ENCODE measurements at regions not wholly inside any gene's neighbourhood (a gene's known extent, or its start where the extent isn't known, plus 50 kb on each side); places are given as distances from the start of the nearest gene placed in this dataset.

DNA sequence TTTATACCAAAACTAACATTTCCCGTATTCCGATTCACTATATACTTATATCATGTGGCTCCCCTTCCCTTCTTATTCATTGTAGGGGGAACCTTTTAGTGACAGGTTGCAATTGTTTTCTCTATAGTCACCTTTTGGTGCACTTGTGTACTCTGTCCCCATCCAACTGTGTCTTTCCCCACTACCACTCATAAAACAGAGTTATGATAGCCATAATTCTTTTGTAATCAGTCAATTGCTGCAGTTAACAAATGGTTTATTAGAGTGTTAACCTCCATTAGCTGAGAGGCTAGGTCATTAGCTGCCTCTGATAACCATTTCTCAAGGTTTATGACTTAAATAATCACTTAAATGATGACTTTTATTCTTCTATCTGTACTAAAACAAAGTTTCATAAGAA, 338.1 kb upstream of the SEL1L start:
- H3K27ac ChIP-seq (ENCODE audit: low read length): peak overlapping the region; percentile 37
- H3K27me3 ChIP-seq (ENCODE audit: control insufficient read depth, insufficient read depth, low read length): no peaks in the 10 kb centered on the region
- no peaks in the 10 kb centered on the region for H3K36me3 ChIP-seq (ENCODE audit: control insufficient read depth, insufficient read depth, low read length)
- DNase-seq: peak; percentile 58 to 83
- H3K4me1 ChIP-seq (ENCODE audit: control insufficient read depth, insufficient read depth, low read length): peaks cover 16% of the 10 kb centered on the region
- peaks cover 5% of the 10 kb centered on the region for H3K9me3 ChIP-seq (ENCODE audit: control insufficient read depth, low read depth, low read length)
- 23% methylated on average over 2 of the region's 2 CpGs for WGBS (ENCODE audit: insufficient coverage, low lambda C conversion rate)
- no peak overlapping the region for H3K4me3 ChIP-seq (ENCODE audit: low read length)

DNA sequence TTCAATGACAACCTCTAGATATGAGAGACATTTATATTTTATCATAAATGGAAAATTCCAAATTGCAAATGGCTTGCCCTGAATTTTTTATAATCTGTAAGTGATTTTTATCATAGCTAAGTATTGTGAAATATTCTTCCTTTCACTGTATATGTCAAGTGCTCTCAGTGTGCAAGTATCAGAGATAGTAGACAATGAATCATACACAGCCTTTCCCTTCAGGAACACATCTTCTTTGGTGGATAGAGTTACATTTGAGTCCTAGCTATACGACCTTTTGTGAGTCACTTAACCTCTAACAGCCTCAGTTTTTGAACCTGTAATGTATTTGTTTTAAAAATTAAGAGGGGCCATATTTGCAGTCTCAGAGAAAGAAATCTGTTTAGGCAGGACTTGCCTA, 350.7 kb upstream of the SEL1L start:
- Histone ChIP-seq H3K36me3 (ENCODE audit: control insufficient read depth, insufficient read depth, low read length) (no peaks in the 10 kb centered on the region), H3K9me3 (ENCODE audit: control insufficient read depth, low read depth, low read length) (no peaks in the 10 kb centered on the region), H3K4me1 (ENCODE audit: control insufficient read depth, insufficient read depth, low read length) (peaks cover 3% of the 10 kb centered on the region), H3K4me3 (ENCODE audit: low read length) (no peak overlapping the region), H3K27me3 (ENCODE audit: control insufficient read depth, insufficient read depth, low read length) (no peaks in the 10 kb centered on the region), H3K27ac (ENCODE audit: low read length) (no peak overlapping the region)
- peak in 1 of 2 donors; percentile 40 for DNase-seq
- 20% methylated on average over 1 of the region's 1 CpG for WGBS (ENCODE audit: insufficient coverage, low lambda C conversion rate)

DNA sequence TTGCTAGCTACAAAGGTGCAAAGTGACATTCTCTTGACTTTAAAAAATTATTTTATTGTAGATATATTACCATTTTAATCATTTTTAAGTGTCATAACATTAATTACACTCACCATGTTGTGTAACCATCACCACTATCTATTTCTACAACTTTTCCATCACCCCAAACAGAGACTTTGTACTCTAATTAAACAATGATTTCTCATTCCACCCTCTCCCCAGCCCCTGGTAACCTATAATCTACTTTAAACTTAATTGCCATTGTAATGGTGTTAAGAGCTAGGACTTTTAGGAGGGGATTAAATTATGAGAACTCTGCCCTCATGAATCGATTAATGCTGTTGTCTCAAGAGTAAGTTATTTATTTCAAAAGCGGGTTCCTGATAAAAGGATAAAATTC, 352.9 kb upstream of the SEL1L start:
- Histone ChIP-seq H3K27ac (ENCODE audit: low read length) (no peak overlapping the region), H3K27me3 (ENCODE audit: control insufficient read depth, insufficient read depth, low read length) (no peaks in the 10 kb centered on the region), H3K4me1 (ENCODE audit: control insufficient read depth, insufficient read depth, low read length) (peaks cover 3% of the 10 kb centered on the region), H3K9me3 (ENCODE audit: control insufficient read depth, low read depth, low read length) (no peaks in the 10 kb centered on the region), H3K36me3 (ENCODE audit: control insufficient read depth, insufficient read depth, low read length) (no peaks in the 10 kb centered on the region), H3K4me3 (ENCODE audit: low read length) (no peak overlapping the region)
- 7% methylated on average over 2 of the region's 2 CpGs for WGBS (ENCODE audit: insufficient coverage, low lambda C conversion rate)
- DNase-seq: peak in 1 of 2 donors; percentile 46

DNA sequence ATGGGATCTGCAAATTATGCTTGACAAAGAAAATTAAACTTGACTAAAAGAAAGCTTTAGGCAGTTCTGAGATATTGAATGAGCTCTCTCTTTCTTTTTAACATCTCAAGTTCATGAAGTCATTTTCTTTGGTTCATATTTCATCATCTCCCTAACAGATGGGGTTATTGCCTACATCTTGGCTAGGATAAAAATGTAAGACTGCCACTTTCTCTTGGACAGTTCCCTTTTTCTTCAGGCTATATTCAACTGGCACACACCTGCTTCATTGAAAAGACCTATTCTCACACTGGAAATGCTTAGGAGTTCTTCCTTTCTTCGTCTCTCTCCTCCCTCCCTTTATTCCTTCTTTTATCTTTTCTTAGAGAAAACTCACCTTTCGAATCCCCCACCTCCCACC, 355.9 kb upstream of the SEL1L start:
- WGBS (ENCODE audit: insufficient coverage, low lambda C conversion rate): 83% methylated on average over 2 of the region's 2 CpGs
- Histone ChIP-seq H3K36me3 (ENCODE audit: control insufficient read depth, insufficient read depth, low read length) (no peaks in the 10 kb centered on the region), H3K27me3 (ENCODE audit: control insufficient read depth, insufficient read depth, low read length) (no peaks in the 10 kb centered on the region), H3K27ac (ENCODE audit: low read length) (no peak overlapping the region), H3K4me3 (ENCODE audit: low read length) (no peak overlapping the region), H3K4me1 (ENCODE audit: control insufficient read depth, insufficient read depth, low read length) (peaks cover 3% of the 10 kb centered on the region), H3K9me3 (ENCODE audit: control insufficient read depth, low read depth, low read length) (no peaks in the 10 kb centered on the region)
- no peak for DNase-seq

DNA sequence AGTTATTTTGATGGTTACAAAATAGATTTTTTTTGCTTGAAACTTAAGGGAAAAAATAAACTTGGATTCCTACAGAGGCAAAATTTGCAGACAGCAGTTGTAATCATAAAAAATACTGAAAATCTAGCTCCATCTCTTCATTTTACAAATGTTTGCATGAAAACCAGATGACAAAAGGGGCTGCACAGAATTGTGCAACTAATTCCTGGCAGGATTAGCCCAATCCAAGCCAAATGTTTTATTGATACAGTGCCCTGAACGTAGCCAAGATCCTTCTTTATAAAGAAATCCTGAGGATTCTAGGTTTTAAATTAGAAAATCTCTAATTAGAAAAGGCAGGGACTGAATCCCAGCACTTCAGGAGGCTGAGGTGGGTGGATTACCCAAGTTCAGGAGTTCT, 356.4 kb upstream of the SEL1L start:
- 60% methylated on average over 1 of the region's 1 CpG for WGBS (ENCODE audit: insufficient coverage, low lambda C conversion rate)
- Histone ChIP-seq H3K4me1 (ENCODE audit: control insufficient read depth, insufficient read depth, low read length) (peaks cover under 1% of the 10 kb centered on the region), H3K4me3 (ENCODE audit: low read length) (no peak overlapping the region), H3K36me3 (ENCODE audit: control insufficient read depth, insufficient read depth, low read length) (no peaks in the 10 kb centered on the region), H3K9me3 (ENCODE audit: control insufficient read depth, low read depth, low read length) (no peaks in the 10 kb centered on the region), H3K27me3 (ENCODE audit: control insufficient read depth, insufficient read depth, low read length) (no peaks in the 10 kb centered on the region), H3K27ac (ENCODE audit: low read length) (no peak overlapping the region)
- no peak for DNase-seq

DNA sequence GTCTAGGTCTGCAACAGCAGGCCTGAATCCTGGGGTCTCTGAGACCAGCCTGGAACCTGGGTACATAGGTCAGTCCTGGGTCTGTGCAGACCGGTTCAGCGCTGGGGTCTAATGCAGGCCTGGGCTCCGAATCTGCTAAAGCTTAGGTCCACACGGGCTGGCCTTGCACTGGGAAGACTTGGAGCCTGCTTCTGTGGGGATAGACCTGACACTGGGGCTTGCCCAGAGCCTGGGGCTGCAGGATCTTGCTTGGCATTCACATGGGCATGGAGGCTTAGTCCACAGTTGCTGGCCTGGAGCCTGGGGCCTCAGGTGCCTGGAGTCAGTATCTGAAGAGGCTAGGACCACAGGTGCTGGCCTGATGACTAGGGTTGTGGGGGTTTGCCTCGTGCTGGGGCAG, 369.8 kb upstream of the SEL1L start:
- Histone ChIP-seq H3K4me1 (ENCODE audit: control insufficient read depth, insufficient read depth, low read length) (no peaks in the 10 kb centered on the region), H3K27me3 (ENCODE audit: control insufficient read depth, insufficient read depth, low read length) (no peaks in the 10 kb centered on the region), H3K27ac (ENCODE audit: low read length) (no peak overlapping the region), H3K4me3 (ENCODE audit: low read length) (no peak overlapping the region), H3K36me3 (ENCODE audit: control insufficient read depth, insufficient read depth, low read length) (no peaks in the 10 kb centered on the region), H3K9me3 (ENCODE audit: control insufficient read depth, low read depth, low read length) (no peaks in the 10 kb centered on the region)
- no CpG with 5 or more reads among the region's 5 CpGs for WGBS (ENCODE audit: insufficient coverage, low lambda C conversion rate)
- no peak for DNase-seq

DNA sequence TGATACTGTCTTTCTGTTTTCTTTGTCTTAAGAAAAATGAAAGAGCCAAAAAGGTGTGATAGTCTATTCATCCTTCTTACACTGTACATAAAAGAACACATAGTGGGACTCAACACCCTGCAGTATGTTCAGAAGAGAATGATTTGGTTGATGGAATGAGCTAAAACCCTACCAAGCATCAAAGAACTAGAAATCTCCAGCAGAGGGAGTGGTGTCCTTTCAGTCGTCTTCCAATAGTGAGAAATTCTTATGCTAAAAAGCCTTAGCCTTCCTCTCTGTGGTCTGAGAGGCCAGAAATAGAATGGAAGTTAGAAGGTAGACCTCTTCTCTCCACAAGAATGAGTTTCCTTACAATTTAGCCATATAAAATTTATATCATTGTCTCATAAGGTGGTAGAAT, 393.4 kb upstream of the SEL1L start:
- H3K9me3 ChIP-seq (ENCODE audit: control insufficient read depth, low read depth, low read length): no peaks in the 10 kb centered on the region
- no peaks in the 10 kb centered on the region for H3K4me1 ChIP-seq (ENCODE audit: control insufficient read depth, insufficient read depth, low read length)
- H3K4me3 ChIP-seq (ENCODE audit: low read length): no peak overlapping the region
- peak in 1 of 2 donors; percentile 11 for DNase-seq
- H3K36me3 ChIP-seq (ENCODE audit: control insufficient read depth, insufficient read depth, low read length): no peaks in the 10 kb centered on the region
- no peak overlapping the region for H3K27ac ChIP-seq (ENCODE audit: low read length)
- H3K27me3 ChIP-seq (ENCODE audit: control insufficient read depth, insufficient read depth, low read length): no peaks in the 10 kb centered on the region
- whole genome bisulfite sequencing (ENCODE audit: insufficient coverage, low lambda C conversion rate): no CpG with 5 or more reads among the region's 1 CpG

DNA sequence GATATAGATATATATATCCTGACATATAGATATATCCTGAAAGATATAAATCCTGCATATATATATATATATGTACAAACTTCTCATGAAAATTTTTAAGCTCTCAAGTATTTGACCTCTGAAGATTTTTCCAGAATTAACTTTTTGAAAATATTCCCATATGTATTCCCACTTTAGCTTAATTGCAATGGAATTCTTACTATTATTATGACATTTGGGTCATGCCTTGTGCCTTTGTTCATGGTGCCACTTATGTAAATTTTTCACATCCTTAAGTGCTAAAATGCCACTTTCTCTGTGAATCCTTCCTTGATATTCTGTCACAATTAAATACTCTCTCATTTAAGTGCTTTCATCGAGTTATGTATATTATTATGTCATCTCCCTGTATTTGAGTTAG, 398.2 kb upstream of the SEL1L start:
- no peak overlapping the region for H3K27ac ChIP-seq (ENCODE audit: low read length)
- no peak for DNase-seq
- H3K4me3 ChIP-seq (ENCODE audit: low read length): no peak overlapping the region
- H3K4me1 ChIP-seq (ENCODE audit: control insufficient read depth, insufficient read depth, low read length): no peaks in the 10 kb centered on the region
- no peaks in the 10 kb centered on the region for H3K27me3 ChIP-seq (ENCODE audit: control insufficient read depth, insufficient read depth, low read length)
- H3K9me3 ChIP-seq (ENCODE audit: control insufficient read depth, low read depth, low read length): no peaks in the 10 kb centered on the region
- no peaks in the 10 kb centered on the region for H3K36me3 ChIP-seq (ENCODE audit: control insufficient read depth, insufficient read depth, low read length)
- WGBS (ENCODE audit: insufficient coverage, low lambda C conversion rate): 80% methylated on average over 1 of the region's 1 CpG

DNA sequence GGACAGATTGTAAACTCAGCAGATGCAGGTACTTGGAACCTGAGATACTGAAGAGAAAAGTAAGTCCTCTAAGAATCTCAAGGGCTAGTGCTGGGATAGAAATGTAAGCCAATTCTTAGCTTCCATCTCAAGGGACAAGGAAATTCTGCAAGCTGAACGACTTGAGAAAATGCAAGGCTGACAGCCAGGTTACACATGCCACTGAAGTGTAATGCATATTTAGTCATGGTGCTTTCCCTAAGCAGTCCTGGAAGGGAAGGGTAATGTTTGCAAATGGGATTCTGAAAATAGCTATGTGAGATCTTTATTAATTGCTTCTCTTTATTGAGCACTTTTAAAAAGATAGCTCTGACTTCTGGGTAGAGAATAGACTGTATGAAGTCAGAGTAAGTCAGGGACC, 402.7 kb upstream of the SEL1L start:
- Histone ChIP-seq H3K9me3 (ENCODE audit: control insufficient read depth, low read depth, low read length) (no peaks in the 10 kb centered on the region), H3K27ac (ENCODE audit: low read length) (no peak overlapping the region), H3K36me3 (ENCODE audit: control insufficient read depth, insufficient read depth, low read length) (no peaks in the 10 kb centered on the region), H3K4me1 (ENCODE audit: control insufficient read depth, insufficient read depth, low read length) (no peaks in the 10 kb centered on the region), H3K27me3 (ENCODE audit: control insufficient read depth, insufficient read depth, low read length) (no peaks in the 10 kb centered on the region), H3K4me3 (ENCODE audit: low read length) (no peak overlapping the region)
- DNase-seq: no peak
- no CpG with 5 or more reads among the region's 1 CpG for WGBS (ENCODE audit: insufficient coverage, low lambda C conversion rate)

DNA sequence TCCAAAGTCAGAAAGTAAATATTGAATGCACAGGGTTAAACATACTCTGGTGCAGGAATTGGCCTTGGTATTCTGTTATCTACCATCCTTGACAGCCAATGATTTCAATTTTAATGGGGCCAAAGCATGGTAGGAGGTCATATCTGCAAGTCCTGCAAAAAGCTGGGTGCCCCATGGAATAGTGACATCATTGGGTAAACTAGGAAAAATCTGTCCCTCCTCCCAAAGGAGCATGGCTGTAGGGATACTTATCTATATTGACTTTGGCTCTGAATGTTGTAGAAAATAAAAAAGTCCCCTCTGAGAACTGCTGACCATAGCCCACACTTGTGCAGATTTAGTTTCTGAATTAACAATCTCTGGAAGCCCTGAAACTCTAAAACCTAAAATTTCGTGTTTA, 403.2 kb upstream of the SEL1L start:
- WGBS (ENCODE audit: insufficient coverage, low lambda C conversion rate): 83% methylated on average over 1 of the region's 1 CpG
- no peak overlapping the region for H3K4me3 ChIP-seq (ENCODE audit: low read length)
- H3K27ac ChIP-seq (ENCODE audit: low read length): no peak overlapping the region
- H3K4me1 ChIP-seq (ENCODE audit: control insufficient read depth, insufficient read depth, low read length): no peaks in the 10 kb centered on the region
- no peaks in the 10 kb centered on the region for H3K9me3 ChIP-seq (ENCODE audit: control insufficient read depth, low read depth, low read length)
- no peak for DNase-seq
- H3K36me3 ChIP-seq (ENCODE audit: control insufficient read depth, insufficient read depth, low read length): no peaks in the 10 kb centered on the region
- no peaks in the 10 kb centered on the region for H3K27me3 ChIP-seq (ENCODE audit: control insufficient read depth, insufficient read depth, low read length)

DNA sequence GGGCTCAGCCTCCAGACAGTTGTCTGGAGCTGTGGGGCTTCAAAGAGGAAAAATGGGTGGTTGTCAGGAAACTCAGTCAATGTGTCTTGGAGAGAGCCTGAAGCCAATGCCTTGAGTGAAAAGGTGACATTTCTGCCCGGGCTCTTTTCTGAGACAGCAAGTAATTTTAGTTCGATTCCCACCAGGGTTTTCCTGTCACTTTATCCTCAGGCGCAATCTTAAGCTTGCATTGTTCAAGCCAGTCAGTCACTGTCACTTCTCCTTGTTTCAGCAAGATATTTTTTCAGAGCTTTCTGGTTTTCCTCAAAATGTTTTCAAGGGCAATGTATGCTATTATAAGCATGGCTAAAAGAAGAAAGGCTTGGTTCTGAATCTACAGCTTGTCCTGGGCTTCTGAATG, 404.7 kb upstream of the SEL1L start:
- Histone ChIP-seq H3K27me3 (ENCODE audit: control insufficient read depth, insufficient read depth, low read length) (no peaks in the 10 kb centered on the region), H3K36me3 (ENCODE audit: control insufficient read depth, insufficient read depth, low read length) (no peaks in the 10 kb centered on the region), H3K27ac (ENCODE audit: low read length) (no peak overlapping the region), H3K4me1 (ENCODE audit: control insufficient read depth, insufficient read depth, low read length) (no peaks in the 10 kb centered on the region), H3K4me3 (ENCODE audit: low read length) (no peak overlapping the region), H3K9me3 (ENCODE audit: control insufficient read depth, low read depth, low read length) (no peaks in the 10 kb centered on the region)
- 67% methylated on average over 2 of the region's 3 CpGs for WGBS (ENCODE audit: insufficient coverage, low lambda C conversion rate)
- no peak for DNase-seq
